C4-2B (cell line): ENCODE measurements at regions not wholly inside any gene's neighbourhood (a gene's known extent, or its start where the extent isn't known, plus 50 kb on each side); places are given as distances from the start of the nearest gene placed in this dataset.

Experiments
- H3K27ac ChIP-seq: fragments of 450-650 bp; 2 replicates; pipeline ENCODE4 v1.5.1; 2017
- ZFX ChIP-seq: fragments of 450-650 bp; IDR thresholded peaks from 2 replicates; pipeline ENCODE4 v1.6.1; 2017
- TF ChIP-seq, protein P1 (sequence below): fragments of 450-650 bp; conservative IDR thresholded peaks from 2 replicates; pipeline ENCODE4 v1.5.1; 2017; ENCODE audit warnings: mild to moderate bottlenecking

DNA sequence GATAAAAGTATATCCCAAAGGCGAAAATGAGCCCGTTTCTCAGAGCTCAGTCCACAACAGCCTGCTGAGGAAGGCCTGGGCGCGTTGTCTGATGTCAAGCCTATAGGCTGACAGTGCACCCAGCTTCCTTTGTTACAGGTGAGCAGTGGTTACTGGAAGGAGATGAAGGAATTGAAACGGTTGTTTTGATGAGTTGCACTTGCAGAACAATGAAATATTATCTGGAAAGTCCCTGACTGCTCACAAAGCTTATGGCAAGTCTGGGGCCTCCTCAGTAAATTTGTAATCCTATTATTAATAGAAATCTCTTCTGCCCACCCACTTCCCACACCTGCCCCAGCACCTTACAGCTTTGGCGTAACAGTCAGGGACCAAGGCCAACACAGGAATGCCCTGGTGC, 77.8 kb downstream of the C11orf91 start:
- H3K27ac ChIP-seq = no peak overlapping the region
- TF ChIP-seq ZFX = no peak
- TF ChIP-seq, protein P1, sequence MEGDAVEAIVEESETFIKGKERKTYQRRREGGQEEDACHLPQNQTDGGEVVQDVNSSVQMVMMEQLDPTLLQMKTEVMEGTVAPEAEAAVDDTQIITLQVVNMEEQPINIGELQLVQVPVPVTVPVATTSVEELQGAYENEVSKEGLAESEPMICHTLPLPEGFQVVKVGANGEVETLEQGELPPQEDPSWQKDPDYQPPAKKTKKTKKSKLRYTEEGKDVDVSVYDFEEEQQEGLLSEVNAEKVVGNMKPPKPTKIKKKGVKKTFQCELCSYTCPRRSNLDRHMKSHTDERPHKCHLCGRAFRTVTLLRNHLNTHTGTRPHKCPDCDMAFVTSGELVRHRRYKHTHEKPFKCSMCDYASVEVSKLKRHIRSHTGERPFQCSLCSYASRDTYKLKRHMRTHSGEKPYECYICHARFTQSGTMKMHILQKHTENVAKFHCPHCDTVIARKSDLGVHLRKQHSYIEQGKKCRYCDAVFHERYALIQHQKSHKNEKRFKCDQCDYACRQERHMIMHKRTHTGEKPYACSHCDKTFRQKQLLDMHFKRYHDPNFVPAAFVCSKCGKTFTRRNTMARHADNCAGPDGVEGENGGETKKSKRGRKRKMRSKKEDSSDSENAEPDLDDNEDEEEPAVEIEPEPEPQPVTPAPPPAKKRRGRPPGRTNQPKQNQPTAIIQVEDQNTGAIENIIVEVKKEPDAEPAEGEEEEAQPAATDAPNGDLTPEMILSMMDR = no peak

DNA sequence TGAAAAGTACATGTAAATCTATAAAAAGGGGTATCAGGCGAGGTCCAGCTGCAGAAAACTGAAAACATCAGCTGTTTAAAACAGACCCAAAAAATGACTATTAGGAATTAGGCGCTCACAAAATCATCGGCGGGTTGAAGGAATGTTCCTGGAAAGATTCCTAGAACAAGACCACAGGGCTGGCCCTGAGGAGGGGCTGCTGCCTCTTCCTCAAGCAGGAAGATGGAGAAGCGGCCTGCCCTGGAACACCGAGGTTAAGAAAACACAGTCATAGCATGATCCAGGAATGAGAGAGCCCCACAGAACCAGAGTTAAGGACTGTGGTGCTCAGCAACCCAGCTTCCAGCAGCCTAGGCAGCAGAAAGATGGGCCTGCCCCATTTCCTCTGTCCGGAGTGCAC, 78.4 kb downstream of the C11orf91 start:
- TF ChIP-seq, protein P1 = no peak
- TF ChIP-seq ZFX = no peak
- no peak overlapping the region for H3K27ac ChIP-seq

DNA sequence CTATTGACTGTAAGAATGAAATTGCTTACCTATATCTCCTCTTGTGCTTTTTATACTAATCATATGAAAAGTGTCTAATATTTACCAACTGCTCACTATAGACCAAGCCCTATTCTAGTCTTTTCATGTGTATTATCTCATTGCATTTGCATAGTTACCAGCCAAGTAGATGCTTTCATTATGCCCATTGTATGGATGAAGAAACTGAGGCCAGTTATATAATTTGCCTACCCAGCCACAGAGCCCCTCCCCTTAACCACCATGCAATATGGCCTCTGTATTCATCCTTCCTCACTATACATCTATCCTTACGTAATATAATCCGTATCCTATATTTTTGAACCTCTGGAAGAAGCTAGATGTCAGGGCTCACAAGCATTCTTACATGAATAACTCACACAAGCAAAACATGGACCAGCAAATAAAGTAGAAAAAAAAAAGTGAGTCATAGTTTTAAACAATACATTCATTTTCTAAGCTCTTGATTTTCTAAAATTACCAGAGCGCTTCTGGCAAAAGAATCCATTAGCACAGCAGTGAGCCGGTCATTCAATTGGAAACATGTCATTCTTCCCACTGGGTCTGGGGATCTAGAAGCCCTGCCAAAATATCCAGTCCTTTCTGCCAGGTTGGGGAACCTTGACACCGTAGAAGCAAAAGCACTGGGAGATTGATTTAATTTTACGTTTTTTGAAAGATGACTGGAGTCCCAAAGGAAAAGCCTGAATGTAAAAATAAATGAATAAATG, 80.0 kb downstream of the C11orf91 start:
- H3K27ac ChIP-seq = no peak overlapping the region

DNA sequence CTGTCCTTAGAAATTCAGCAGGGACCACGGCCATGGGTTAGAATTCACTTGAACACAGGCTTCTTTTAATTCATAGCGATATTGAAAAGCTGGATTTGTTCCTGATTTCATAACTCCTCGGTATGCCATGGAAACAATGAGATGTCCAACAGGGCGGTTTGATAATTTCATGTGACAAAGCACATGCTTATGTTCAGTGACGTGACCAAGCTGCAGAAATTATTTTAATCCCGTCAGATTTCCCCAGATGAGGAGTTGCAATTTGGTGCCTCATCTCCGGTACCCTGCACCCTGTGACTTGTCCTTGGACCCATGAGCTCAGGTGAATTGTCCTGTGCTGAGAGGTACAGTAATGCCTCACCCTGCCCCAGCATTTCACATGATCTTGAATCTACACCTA, 81.7 kb downstream of the C11orf91 start:
- TF ChIP-seq, protein P1 = no peak
- no peak for TF ChIP-seq ZFX
- no peak overlapping the region for H3K27ac ChIP-seq

More for the DNA sequence above, 80.0 kb downstream of the C11orf91 start:
- TF ChIP-seq ZFX = no peak
- TF ChIP-seq, protein P1 = no peak

DNA sequence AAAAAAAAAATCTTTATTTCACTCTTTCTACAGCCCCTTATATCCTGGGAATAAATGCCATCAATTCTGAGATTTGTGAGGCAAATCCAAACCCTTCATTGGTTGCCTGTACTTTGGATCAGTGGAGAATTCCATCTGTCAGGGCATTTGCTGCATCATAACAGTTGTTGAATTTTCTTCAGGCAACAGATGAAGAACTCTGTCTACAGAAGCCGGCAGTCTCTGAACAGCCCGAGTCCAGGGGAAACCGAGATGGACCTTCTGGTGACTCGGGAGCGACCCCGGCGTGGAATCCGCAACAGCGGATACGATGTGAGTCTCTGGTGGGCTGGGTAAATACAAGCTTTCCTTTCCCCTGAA, 82.3 kb downstream of the C11orf91 start:
- no peak overlapping the region for H3K27ac ChIP-seq
- no peak for TF ChIP-seq ZFX
- TF ChIP-seq, protein P1 = no peak

DNA sequence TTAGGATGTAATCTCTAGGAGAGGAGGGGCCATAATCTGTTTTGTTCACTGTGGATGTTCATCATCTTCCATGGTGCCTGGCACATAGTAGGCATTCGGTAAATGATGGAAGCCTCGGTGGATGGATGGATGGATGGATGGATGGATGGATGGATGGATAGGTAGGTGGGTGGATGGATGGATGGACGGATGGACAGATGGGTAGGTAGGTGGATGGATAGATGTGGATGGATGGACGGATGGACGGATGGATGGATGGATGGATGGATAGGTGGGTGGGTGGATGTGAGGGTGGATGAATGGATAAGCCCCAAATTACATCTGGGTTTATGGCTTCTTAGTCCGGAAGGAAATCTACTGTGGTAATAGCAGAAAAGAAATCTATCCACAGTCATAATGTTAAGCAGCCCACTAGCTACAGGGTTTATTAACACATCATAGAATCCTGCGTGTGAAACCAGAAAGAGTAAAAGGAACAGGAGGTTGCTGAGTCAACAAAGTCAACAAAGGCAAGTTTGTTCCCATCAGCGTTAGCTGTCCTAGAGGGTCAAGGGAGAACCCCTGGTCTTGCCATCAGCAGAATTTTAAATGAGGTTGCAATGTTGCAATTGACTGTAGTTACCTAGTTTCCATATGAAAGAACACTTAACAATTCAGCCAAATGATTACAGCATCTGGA, 82.8 kb downstream of the C11orf91 start:
- no peak overlapping the region for H3K27ac ChIP-seq
- TF ChIP-seq, protein P1 = no peak
- no peak for TF ChIP-seq ZFX

DNA sequence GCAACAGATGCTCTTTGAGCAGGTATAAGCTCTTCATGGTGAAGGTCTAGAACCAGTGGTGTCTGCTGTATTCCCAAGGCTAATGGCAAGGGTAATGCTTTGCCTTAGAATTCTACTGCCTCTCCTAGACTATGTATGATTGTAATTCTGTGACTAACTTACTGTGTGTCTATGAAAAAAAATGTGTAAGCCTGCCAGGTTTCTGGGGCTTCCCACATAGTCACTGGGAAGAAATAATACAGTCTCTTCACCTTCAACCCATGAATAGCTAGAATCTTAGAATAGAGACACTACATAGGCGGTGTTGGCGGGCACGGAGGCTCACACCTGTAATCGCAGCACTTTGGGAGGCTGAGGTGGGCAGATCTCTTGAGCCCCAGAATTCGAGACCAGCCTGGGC, 84.1 kb downstream of the C11orf91 start:
- TF ChIP-seq ZFX = no peak

DNA sequence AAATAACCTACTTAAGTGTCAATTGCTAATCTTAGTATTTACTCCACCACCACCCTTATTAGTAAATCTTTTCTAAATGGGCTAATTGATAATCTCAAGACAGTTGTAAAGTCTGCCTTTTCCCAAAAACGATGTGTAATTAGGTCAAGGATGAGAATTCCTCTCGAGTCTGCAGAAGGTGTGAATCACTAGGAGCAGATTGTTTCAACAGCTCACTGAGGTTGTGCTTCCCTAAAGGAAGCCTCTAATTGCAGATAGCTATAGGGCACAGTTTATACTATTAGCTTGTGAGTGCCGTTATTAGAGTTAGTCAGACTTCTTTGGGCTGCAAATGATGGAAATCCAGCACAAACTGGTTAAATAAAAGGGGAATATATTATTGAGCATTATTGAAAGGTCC, 84.9 kb downstream of the C11orf91 start:
- no peak for TF ChIP-seq ZFX
- TF ChIP-seq, protein P1 = no peak
- no peak overlapping the region for H3K27ac ChIP-seq

More for the DNA sequence above, 84.1 kb downstream of the C11orf91 start:
- no peak overlapping the region for H3K27ac ChIP-seq
